H9 (cell line): ENCODE measurements at regions not wholly inside any gene's neighbourhood (a gene's known extent, or its start where the extent isn't known, plus 50 kb on each side); places are given as distances from the start of the nearest gene placed in this dataset.

Source experiments
- DNase-seq: peaks from one replicate; pipeline ENCODE4 v3.0.0-alpha.2; 2017
- H2AFZ ChIP-seq: one replicate; pipeline ENCODE4 v1.6.1; 2013; ENCODE audit warnings: mild to moderate bottlenecking, low read length, control low read depth, moderate library complexity
- H2AK5ac ChIP-seq: 2 replicates; pipeline ENCODE4 v1.6.1; 2013; ENCODE audit warnings: low read length, control low read depth, mixed read lengths; ENCODE audit not compliant: insufficient read length
- H2BK120ac ChIP-seq: one replicate; pipeline ENCODE4 v1.6.1; 2013; ENCODE audit warnings: low read depth, mild to moderate bottlenecking, low read length, control low read depth, inconsistent platforms; ENCODE audit not compliant: poor library complexity, severe bottlenecking
- H2BK12ac ChIP-seq: 2 replicates; pipeline ENCODE4 v1.6.1; 2013; ENCODE audit warnings: low read length, control low read depth, mixed read lengths, low read depth; ENCODE audit not compliant: insufficient read length
- H2BK15ac ChIP-seq: 2 replicates; pipeline ENCODE4 v1.6.1; 2013; ENCODE audit warnings: low read depth, low read length, control low read depth
- H2BK20ac ChIP-seq: one replicate; pipeline ENCODE4 v1.6.1; 2013; ENCODE audit warnings: low read depth, mild to moderate bottlenecking, low read length, control low read depth, inconsistent platforms; ENCODE audit not compliant: poor library complexity, severe bottlenecking
- H2BK5ac ChIP-seq: 2 replicates; pipeline ENCODE4 v1.6.1; 2013; ENCODE audit warnings: low read length, control low read depth, mixed read lengths; ENCODE audit not compliant: insufficient read length
- H3K14ac ChIP-seq: 2 replicates; pipeline ENCODE4 v1.6.1; 2013; ENCODE audit warnings: low read length, control low read depth; ENCODE audit not compliant: insufficient read depth
- H3K18ac ChIP-seq: 2 replicates; pipeline ENCODE4 v1.6.1; 2013; ENCODE audit warnings: low read depth, mild to moderate bottlenecking, mixed read lengths, low read length, control low read depth; ENCODE audit not compliant: insufficient read length
- H3K23ac ChIP-seq: 2 replicates; pipeline ENCODE4 v1.6.1; 2013; ENCODE audit warnings: low read length, control low read depth, mixed read lengths, low read depth; ENCODE audit not compliant: insufficient read length
- H3K23me2 ChIP-seq: 2 replicates; pipeline ENCODE4 v1.6.1; 2013; ENCODE audit warnings: low read depth, mild to moderate bottlenecking, mixed read lengths, low read length, control low read depth; ENCODE audit not compliant: insufficient read length, poor library complexity, severe bottlenecking
- H3K27ac ChIP-seq: 2 replicates; pipeline ENCODE4 v1.5.1; 2013; ENCODE audit warnings: low read length, control low read depth, mixed read lengths, low read depth; ENCODE audit not compliant: insufficient read length
- H3K27me3 ChIP-seq: 2 replicates; pipeline ENCODE4 v1.6.1; 2013; ENCODE audit warnings: low read length, control low read depth, inconsistent platforms; ENCODE audit not compliant: insufficient read depth
- H3K4ac ChIP-seq: 2 replicates; pipeline ENCODE4 v1.6.1; 2013; ENCODE audit warnings: low read depth, mild to moderate bottlenecking, control low read depth, inconsistent platforms, low read length, moderate library complexity
- H3K4me1 ChIP-seq: 2 replicates; pipeline ENCODE4 v1.6.1; 2013; ENCODE audit warnings: low read length, control low read depth, inconsistent platforms; ENCODE audit not compliant: insufficient read depth
- H3K4me2 ChIP-seq: 2 replicates; pipeline ENCODE4 v1.6.1; 2013; ENCODE audit warnings: low read length, control low read depth, mixed read lengths; ENCODE audit not compliant: insufficient read length, insufficient read depth
- H3K56ac ChIP-seq: 2 replicates; pipeline ENCODE4 v1.6.1; 2013; ENCODE audit warnings: low read depth, mild to moderate bottlenecking, mixed read lengths, low read length, control low read depth; ENCODE audit not compliant: insufficient read length
- H3K79me1 ChIP-seq: 2 replicates; pipeline ENCODE4 v1.6.1; 2013; ENCODE audit warnings: low read depth, mild to moderate bottlenecking, moderate library complexity, low read length, control low read depth, inconsistent platforms; ENCODE audit not compliant: insufficient read depth, poor library complexity, severe bottlenecking
- H3K79me2 ChIP-seq: 2 replicates; pipeline ENCODE4 v1.6.1; 2013; ENCODE audit warnings: low read length, control low read depth, inconsistent platforms; ENCODE audit not compliant: insufficient read depth
- H3K9ac ChIP-seq: 2 replicates; pipeline ENCODE4 v1.6.1; 2013; ENCODE audit warnings: low read length, control low read depth, mixed read lengths; ENCODE audit not compliant: insufficient read length; ENCODE audit errors: extremely low read depth
- H3K9me3 ChIP-seq: one replicate; pipeline ENCODE4 v1.6.1; 2013; ENCODE audit warnings: low read depth, low read length, inconsistent platforms; ENCODE audit not compliant: control insufficient read depth
- H3T11ph ChIP-seq: one replicate; pipeline ENCODE4 v1.6.1; 2013; ENCODE audit warnings: mild to moderate bottlenecking, low read length, control low read depth, inconsistent platforms
- H4K20me1 ChIP-seq: one replicate; pipeline ENCODE4 v1.6.1; 2013; ENCODE audit not compliant: control insufficient read depth, insufficient read length, insufficient read depth
- H4K5ac ChIP-seq: 2 replicates; pipeline ENCODE4 v1.6.1; 2013; ENCODE audit warnings: low read depth, mild to moderate bottlenecking, mixed read lengths, low read length, control low read depth; ENCODE audit not compliant: insufficient read length
- H4K8ac ChIP-seq: replicated peaks from 2 replicates; pipeline ENCODE4 v1.6.1; 2013; ENCODE audit warnings: low read length, control low read depth, mixed read lengths, low read depth; ENCODE audit not compliant: insufficient read length
- H4K91ac ChIP-seq: 2 replicates; pipeline ENCODE4 v1.6.1; 2013; ENCODE audit warnings: low read depth, mild to moderate bottlenecking, moderate library complexity, mixed read lengths, low read length, control low read depth; ENCODE audit not compliant: insufficient read length
- H3K27ac Mint-ChIP-seq, 3 experiments: 2 replicates in 2 of 3; 3 replicates in 1 of 3; pipeline ENCODE4 v1.8.0; 2020 to 2021; ENCODE audit warnings: mixed read lengths in 3 of 3, mild to moderate bottlenecking in 1 of 3, moderate library complexity in 1 of 3
- H3K27me3 Mint-ChIP-seq: 2 replicates; pipeline ENCODE4 v1.8.0; 2021; ENCODE audit warnings: low read depth, mild to moderate bottlenecking, moderate library complexity, mixed read lengths
- H3K36me3 Mint-ChIP-seq, 3 experiments: 2 replicates in 2 of 3; 3 replicates in 1 of 3; pipeline ENCODE4 v1.8.0; 2020 to 2021; ENCODE audit warnings: low read depth in 3 of 3, mixed read lengths in 3 of 3; ENCODE audit not compliant: insufficient read depth in 1 of 3
- H3K4me1 Mint-ChIP-seq, 2 experiments: 2 replicates each; pipeline ENCODE4 v1.8.0; 2020; ENCODE audit warnings: mixed read lengths in 2 of 2
- H3K4me3 Mint-ChIP-seq, 2 experiments: 2 replicates in 1 of 2; 3 replicates in 1 of 2; pipeline ENCODE4 v1.8.0; 2020 to 2021; ENCODE audit warnings: mild to moderate bottlenecking in 2 of 2, mixed read lengths in 2 of 2, moderate library complexity in 1 of 2
- H3K9me3 Mint-ChIP-seq, 2 experiments: 2 replicates in 1 of 2; 3 replicates in 1 of 2; pipeline ENCODE4 v1.8.0; 2020; ENCODE audit warnings: mild to moderate bottlenecking in 2 of 2, mixed read lengths in 2 of 2, moderate library complexity in 1 of 2
- CTCF ChIP-seq: fragments of 200-600 bp; sonication (generic); conservative IDR thresholded peaks from 3 replicates; pipeline ENCODE4 v1.8.0; 2021; ENCODE audit warnings: antibody characterized with exemption, mild to moderate bottlenecking
- WGBS: extraction: QIAGEN DNeasy Blood & Tissue Kit; methylation state at CpG from one replicate; pipeline ENCODE4 v1.1.7; 2013; ENCODE audit warnings: missing lambda C conversion rate, low lambda C conversion rate, mixed read lengths; ENCODE audit not compliant: insufficient read length; ENCODE audit errors: extremely low coverage; 5-methylcytosine and 5-hydroxymethylcytosine counted together

- no peaks in the 10 kb centered on the region; a peak in 1 of 7 replicates for H3K36me3 Mint-ChIP-seq
Measured at GRCh38 chr18:79626905-79627749, 52.5 kb upstream of the CTDP1 start.

More at GRCh38 chr18:79626905-79627749, 52.5 kb upstream of the CTDP1 start:
- H2BK12ac ChIP-seq, result no peak overlapping the region
- WGBS, result no CpG with 5 or more reads among the region's 45 CpGs
- Mint-ChIP-seq H3K9me3 (peaks cover 0 to 3% of the 10 kb centered on the region in 2 experiments; a peak in 2 of 5 replicates), H3K4me3 (no peak overlapping the region), H3K27me3 (peaks cover 2% of the 10 kb centered on the region; the same call in 1 of the 2 replicates), H3K27ac (no peak overlapping the region), H3K4me1 (peaks cover 5% of the 10 kb centered on the region in 2 experiments)
- no peak overlapping the region for H3K14ac ChIP-seq
- H2BK15ac ChIP-seq, result no peak overlapping the region
- H3K9me3 ChIP-seq, result no peaks in the 10 kb centered on the region
- no peak overlapping the region for H4K5ac ChIP-seq
- no peak for TF ChIP-seq CTCF
- peaks cover 2% of the 10 kb centered on the region; the same call in 1 of the 2 replicates for H3K4me1 ChIP-seq
- H3T11ph ChIP-seq, result no peak overlapping the region
- no peak for DNase-seq
- no peaks in the 10 kb centered on the region for H3K79me1 ChIP-seq
- peaks cover 6% of the 10 kb centered on the region for H4K20me1 ChIP-seq
- H3K23ac ChIP-seq, result no peak overlapping the region
- H3K27ac ChIP-seq, result no peak overlapping the region
- H3K56ac ChIP-seq, result no peak overlapping the region
- H3K23me2 ChIP-seq, result no peaks in the 10 kb centered on the region
- no peak overlapping the region for H4K91ac ChIP-seq
- H3K18ac ChIP-seq, result no peak overlapping the region
- no peak overlapping the region for H3K4me2 ChIP-seq
- H2BK5ac ChIP-seq, result no peak overlapping the region
- no peak overlapping the region for H2BK20ac ChIP-seq
- no peak overlapping the region for H2BK120ac ChIP-seq
- H2AFZ ChIP-seq, result no peak overlapping the region
- no peak overlapping the region for H3K9ac ChIP-seq
- H3K79me2 ChIP-seq, result no peaks in the 10 kb centered on the region
- no peak overlapping the region for H3K4ac ChIP-seq
- H2AK5ac ChIP-seq, result no peak overlapping the region
- no peaks in the 10 kb centered on the region for H3K27me3 ChIP-seq
- H4K8ac ChIP-seq, result no peak overlapping the region
